GM12873 (cell line): ENCODE measurements at regions not wholly inside any gene's neighbourhood (a gene's known extent, or its start where the extent isn't known, plus 50 kb on each side); places are given as distances from the start of the nearest gene placed in this dataset.

Source experiments
- TF ChIP-seq, protein P1 (sequence below): IDR thresholded peaks from 2 replicates; pipeline ENCODE4 v1.5.1; 2012; ENCODE audit warnings: low read depth, mild to moderate bottlenecking, moderate library complexity, low read length, control low read depth; ENCODE audit not compliant: insufficient read depth; ENCODE audit errors: missing control alignments

DNA sequence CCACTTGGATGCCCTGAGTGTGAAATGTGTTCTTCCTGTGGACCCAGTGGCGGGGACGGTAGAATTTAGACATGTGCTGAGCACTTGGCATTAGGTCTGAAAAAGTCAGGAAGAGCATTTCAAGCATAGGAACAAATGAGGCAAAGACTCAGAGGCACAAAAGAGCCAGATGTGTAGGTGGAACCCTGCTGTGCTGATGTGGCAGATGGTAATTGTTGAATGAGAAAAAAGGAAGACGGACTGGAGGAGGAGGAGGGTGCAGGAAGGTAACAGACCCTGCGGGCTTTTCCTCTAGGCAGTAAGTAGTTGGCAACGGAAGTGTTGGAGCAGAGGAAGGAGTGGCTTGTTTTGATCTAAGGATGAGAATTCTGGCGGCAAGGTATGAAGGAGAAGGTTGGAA is 985.8 kb downstream of the TBC1D22A start:
- TF ChIP-seq, protein P1, sequence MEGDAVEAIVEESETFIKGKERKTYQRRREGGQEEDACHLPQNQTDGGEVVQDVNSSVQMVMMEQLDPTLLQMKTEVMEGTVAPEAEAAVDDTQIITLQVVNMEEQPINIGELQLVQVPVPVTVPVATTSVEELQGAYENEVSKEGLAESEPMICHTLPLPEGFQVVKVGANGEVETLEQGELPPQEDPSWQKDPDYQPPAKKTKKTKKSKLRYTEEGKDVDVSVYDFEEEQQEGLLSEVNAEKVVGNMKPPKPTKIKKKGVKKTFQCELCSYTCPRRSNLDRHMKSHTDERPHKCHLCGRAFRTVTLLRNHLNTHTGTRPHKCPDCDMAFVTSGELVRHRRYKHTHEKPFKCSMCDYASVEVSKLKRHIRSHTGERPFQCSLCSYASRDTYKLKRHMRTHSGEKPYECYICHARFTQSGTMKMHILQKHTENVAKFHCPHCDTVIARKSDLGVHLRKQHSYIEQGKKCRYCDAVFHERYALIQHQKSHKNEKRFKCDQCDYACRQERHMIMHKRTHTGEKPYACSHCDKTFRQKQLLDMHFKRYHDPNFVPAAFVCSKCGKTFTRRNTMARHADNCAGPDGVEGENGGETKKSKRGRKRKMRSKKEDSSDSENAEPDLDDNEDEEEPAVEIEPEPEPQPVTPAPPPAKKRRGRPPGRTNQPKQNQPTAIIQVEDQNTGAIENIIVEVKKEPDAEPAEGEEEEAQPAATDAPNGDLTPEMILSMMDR = no peak

DNA sequence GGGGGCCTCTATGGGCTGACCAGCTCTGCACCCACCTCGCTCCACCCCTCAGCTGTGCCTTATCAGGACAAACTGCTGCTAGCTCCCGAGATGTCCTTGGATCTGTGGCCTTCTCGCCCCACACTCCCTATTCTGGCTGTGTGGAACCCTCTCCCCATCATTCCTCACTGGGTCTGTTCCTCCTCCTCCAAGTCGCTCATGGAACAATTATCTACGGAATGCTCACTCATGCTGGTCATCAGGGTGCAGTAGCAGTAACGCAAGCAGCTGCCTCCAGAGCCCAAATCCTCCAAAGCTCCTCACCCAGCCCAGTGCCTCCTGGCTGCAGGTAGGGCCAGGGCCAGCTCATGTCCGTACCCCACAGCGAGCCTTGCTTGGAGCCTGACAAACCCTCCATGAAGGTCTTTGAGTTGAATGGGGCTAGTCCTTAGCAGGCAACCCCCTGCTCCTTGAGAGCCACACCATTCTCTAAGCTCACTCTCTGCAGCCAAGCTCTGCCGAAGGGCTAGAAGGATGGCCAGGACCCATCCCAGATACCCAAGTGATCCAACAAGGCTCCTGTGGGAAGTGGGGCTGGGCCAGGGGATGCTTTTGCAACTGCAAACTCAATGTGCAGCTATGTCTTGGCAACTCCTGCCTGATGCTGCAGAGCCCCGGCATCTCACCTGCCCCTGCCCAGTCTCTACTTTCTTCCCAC is 977.8 kb downstream of the TBC1D22A start:
- TF ChIP-seq, protein P1 = no peak

DNA sequence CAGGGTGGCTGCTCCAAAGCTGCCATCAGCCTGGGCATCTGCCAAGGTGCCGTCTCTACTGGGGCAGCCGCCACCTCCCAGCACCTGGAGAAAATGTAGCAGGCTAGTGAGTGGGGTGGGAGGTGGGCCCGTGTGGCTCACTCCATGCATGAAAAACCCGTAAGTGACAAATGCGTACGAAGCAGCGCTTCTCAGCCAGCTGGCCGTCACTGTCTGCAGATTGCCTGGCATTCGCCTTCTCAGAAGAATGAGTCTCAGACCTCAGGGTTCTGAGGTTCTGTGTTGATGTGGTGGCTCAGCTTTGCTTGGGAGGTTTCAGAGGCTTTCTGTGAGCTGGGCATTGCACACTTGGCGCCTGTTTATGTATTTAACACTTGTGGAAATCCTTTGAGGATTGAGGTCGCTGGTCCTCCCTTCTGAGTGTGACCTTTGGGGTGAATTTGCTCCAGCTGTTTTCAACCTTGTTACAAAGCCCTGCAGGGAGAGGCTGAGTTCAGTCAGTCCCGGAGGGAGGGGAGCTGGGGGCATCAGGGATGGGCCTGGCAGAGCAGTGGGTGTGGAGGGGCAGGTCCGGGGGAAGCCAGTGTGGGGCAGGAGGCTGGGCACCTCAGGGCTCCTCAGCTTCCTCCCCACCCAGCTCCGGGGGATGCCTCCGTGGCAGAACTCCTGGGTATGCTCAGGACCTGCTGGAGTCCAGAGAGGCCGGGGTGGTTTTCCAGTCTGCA is 977.0 kb downstream of the TBC1D22A start:
- TF ChIP-seq, protein P1 = no peak

DNA sequence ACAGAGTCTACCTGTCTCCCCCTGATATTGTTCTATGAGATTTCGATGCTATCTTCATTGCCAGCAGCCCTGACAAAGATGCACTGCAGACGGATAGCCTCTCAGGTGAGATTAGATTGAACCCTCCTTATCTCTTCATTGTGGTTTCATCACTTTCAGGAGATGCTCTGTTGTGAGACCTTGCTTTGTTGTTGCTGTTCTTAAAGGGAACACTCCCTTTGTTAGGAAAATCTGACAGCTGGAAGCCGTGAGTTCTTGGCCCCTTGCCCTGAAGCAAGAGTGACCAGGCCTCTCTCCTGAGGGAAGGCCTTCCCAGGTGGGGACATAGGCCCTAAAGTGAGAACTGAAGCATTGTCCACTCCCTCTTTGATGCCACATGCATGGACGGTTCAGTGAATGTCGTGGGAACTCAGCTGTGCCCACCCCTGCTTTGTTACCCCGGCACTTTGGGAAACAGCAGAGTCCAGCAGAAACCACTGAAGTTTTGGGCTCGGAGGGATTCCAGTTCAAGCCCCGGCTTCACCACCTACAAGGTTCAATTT is 976.1 kb downstream of the TBC1D22A start:
- TF ChIP-seq, protein P1 = no peak

DNA sequence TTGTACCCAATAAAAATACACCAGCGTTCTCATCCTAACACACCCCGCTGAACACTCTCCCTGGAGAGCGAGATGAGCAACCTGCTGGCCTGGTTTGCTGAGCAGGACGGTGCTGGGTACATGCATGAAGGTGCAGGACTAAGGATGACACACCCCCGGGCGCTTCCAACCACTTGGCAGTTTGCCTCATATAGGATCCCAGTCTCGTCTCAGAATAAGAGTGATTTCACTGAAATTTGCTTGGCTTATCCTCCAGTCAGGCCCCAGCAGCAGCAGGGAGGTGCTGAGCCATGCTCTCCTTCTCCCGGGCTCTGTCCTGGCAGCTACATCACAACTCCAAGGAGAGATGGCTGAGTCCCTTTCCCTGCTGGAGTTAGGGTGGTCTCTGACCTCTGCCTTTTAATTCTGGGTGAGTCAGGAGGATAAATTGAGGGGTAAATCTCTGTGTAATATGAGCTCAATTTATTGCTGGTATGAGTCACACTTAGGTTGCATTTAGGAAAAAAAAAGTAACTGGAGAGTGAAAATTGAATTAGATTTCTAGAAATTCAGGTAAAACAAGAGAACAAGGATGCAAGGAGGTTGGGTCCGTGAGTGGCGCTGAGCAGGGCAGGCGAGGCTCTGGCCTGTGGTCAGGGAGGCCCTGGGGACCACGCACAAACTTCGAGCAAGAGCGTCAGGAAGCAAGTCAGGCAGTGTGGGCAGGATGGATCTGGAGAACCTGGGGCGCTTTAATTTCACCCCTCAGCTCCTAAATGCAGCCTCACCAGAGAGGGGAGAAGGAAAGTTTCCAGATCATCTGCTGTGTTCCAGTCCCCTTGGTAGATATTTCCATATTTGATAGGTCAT is 974.0 kb downstream of the TBC1D22A start:
- TF ChIP-seq, protein P1 = no peak

DNA sequence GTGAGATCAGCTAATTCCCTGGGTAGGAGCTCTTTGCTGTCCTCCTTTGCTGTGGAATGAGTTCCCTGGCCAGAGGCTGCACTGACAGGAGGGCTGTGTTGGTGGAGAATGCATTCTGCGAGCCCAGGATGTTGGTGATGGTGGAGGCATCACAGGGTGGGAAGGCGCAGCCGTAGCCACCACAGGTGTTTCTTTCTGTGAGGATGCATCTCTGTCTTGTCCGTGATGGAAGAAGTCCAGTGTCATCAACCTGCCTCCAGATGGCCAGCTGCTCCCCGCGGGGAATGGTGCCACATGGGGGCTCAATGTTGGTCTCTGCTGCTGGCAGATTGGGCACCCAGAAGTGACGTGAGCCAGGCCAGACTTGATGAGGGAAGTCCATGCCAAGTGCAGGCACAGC is 972.1 kb downstream of the TBC1D22A start:
- TF ChIP-seq, protein P1 = no peak
